Stimulated activated naive CD4-positive, alpha-beta T cell treated with Interleukin-2 at 50 U/mL for 16 hours (primary cell): ENCODE measurements at regions not wholly inside any gene's neighbourhood (a gene's known extent, or its start where the extent isn't known, plus 50 kb on each side); places are given as distances from the start of the nearest gene placed in this dataset.
"Not testable (repeated sequence)": the region's sequence is repeated elsewhere in the genome, so short reads cannot be mapped to it uniquely, and the experiment has no call there.

Experiments used
- DNase-seq: peaks from one replicate; lab custom pipeline; 2025; lab: John Stamatoyannopoulos, UW

DNA sequence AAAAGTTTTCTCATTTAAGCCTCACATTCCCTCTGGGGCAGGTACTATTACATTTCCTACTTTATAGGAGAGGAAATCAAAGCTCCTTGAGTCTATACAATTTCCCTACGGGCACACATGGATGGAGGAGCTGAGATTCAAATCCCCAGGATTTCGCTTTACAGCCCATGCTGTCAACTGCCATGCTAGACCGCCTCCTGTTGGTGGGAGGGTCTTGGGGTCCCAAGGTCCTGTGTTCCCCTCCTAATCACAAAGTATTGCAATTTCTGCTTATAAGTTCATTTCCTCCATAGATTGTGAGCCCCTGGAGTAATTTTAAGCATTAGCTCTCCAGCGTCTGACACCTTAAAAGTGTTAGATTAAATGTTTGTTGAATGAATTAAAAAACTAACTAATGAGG is 95.9 kb upstream of the SMARCA2 start:
- no peak for DNase-seq

DNA sequence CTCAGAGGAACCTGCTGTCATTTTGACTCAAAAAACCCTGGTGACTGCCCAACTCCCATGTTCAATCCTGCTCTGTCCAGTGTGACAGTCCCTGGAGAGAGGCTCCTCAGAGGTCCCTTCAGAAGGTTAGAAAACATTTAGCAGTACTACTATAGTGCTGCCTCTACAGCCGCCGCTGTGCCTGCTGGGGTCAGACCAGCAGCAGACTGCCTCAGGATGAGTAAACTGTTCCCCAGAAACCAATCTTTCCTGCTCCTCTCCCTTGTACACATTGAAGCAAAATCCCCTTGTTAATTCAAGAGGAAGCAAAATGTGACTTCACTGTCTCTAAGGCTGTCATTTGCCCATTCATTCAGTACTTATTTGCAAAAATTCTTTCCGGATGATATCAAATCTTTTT is 94.8 kb upstream of the SMARCA2 start:
- no peak for DNase-seq

DNA sequence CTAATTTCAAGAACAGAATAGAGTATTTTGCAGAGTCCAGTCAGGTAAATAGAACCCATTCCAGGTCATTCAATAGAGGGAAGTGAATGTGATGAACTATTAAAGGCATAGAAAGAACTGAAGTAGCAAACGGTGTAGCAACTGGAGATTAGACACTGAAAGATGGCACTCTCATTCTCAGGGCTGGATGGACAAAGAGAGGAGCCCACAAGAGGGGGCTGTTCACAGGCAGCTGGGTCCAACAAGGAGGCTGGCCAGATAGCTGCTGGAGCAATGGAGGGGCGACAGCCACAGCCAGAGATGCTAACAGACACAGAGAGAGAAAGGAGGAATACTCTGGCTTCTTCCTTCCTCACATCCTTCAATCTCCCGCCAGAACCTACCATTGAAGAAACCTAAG is 93.1 kb upstream of the SMARCA2 start:
- DNase-seq: no peak

DNA sequence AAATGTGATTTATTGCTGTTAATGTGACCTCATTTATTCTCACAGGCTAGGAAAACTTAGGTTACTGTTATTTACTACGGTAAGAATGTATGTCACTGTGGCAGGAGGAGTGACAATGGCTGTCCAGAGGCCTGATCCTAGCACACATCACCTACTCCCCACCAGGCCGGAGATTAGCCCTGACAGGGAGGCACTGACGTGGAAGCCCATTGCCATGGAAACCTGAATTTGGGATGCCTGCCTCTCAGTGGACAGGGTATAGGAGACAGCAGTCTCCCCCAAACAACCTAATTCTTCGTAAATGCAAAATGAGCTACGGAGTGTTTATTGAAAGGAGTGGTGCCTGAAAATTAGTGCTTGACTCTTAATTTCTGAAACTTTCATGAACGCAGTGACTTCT is 87.6 kb upstream of the SMARCA2 start:
- no peak for DNase-seq

DNA sequence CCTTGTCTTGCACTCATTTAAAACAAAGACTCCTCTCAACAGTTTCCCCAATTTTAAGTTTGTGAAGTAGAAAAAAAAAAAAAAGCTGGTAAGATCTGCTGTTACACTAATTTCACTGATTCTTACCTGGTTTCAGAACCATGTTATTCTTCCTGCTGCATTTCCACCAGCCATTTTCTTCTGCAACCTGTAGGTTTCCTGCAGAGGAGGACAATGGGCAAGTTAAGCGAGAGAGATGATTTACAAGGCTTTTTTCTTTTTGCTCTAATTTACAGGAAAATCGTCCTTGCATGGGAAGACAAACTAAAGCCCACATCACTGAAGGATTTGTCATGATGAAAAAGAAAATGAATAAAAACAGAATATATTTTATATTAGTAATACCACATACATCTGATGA is 86.0 kb upstream of the SMARCA2 start:
- DNase-seq: no peak

DNA sequence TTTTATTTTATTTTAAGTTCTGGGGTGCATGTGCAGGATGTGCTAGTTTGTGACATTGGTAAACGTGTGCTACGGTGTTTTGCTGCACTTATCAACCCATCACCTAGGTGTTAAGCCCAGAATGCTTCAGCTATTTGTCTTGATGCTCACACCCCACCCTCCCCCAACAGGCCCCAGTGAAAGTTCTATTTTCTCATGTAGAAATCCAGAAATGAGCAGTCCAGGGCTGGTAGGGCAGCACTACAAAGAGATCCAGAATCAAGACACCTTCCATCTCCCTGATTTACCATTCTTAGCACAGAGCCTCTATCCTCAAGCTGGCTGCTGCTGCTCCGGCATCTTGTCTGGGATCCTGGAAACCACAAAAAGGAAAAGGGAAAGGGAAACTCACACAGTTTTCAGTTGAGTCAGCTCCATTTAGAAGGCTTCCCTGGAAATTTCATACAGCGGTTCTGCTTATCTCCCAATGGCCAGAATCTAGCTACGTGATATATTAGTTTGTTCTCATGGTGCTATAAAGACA is 85.4 kb upstream of the SMARCA2 start:
- no peak for DNase-seq

DNA sequence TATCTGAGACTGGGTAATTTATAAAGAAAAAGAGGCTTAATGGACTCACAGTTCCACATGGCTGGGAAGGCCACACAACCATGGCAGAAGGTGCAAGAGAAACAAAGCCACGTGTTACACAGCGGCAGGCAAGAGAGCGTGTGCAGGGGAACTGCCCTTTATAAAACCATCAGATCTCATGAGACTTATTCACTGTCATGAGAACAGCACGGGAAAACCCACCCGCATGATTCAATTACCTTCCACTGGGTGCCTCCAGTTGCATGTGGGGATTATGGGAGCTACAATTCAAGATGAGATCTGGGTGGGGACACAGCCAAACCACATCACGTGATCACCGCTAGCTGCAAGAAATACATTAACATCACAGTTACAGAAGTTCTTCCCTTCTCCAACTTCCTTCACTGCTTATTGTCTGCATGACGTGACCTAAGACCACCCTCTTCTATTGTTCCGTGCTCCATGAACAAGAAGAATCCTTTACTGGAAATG is 84.9 kb upstream of the SMARCA2 start:
- DNase-seq: not testable (repeated sequence)

DNA sequence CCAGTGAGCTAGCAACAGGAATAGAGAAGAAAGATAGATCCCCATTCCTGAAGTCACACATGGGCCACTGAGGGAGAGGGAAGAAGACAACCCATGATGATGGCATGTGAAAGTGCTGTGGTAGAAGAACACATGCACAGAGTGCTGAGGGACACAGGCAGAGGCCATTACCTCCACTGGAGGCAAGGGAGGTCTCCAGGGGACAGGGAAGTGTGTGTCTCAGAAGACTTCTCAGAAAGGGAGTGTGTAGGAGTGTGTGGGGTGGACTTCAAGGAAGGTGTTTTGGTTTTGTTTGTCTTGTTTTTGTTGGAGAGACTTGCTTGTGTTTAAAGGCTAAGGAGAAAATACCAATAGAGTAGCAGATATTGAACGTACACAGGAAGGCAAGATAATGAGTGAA is 77.0 kb upstream of the SMARCA2 start:
- no peak for DNase-seq

DNA sequence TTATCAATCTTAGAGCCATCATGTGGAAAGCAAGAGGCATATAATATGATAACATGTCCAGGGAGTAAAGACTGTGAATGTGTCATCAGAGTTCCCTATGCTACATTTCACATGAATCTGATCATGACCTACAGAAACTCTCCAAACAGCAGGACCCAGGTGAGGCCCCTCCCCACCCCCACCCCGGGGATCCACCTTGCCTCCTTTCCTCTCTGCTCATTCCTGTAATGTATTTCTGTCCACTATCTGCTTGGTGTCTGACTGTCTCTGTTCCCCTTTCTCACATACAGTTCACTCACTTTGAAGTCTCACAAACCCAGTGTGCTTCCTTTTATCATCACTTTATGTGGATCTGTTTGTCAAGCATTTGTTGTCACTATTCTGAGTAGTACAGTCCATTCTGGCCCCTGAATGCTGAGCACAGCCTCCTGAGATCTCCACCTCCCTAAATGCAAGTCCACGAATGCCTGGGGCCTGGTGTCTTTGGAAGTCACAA is 76.4 kb upstream of the SMARCA2 start:
- DNase-seq: no peak

DNA sequence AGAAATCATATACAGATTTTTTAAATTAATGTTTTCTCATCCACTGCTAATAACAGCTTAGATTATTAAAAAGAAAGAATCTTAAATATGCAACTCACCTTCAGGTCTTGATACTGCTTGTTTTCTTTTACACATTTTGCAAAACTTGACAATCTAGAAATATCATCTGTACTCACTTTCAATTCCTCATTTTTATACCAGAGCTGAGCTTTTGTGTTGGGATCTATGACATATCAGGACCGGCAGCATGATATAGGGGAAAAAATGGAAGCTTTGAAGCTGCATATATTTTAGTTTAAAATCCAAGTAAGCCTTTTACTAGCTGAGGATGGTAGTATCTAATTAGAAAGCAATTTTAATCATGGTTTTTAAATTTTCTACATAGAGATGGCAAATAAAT is 75.7 kb upstream of the SMARCA2 start:
- no peak for DNase-seq

DNA sequence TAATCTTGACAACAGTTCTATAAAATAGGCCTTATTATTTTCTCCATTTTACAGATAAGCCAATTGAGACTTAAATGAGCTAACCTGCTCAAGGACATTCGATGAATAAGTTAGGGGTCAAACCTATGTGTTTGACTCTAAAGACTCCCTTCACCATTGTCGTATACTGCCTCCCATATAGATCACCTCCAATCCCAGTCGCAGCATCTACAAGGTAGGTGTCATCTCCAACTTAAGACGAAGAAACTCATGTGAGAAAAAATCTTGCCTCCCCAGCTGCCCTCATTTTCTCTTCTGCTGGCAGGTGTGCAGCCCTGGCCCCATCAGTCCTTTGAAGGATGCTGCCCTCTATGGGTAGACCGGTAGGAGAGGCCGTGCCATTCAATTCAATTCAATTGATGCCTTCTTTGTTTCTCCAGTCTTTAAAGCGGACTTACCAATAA is 75.2 kb upstream of the SMARCA2 start:
- peak; percentile 20 for DNase-seq

DNA sequence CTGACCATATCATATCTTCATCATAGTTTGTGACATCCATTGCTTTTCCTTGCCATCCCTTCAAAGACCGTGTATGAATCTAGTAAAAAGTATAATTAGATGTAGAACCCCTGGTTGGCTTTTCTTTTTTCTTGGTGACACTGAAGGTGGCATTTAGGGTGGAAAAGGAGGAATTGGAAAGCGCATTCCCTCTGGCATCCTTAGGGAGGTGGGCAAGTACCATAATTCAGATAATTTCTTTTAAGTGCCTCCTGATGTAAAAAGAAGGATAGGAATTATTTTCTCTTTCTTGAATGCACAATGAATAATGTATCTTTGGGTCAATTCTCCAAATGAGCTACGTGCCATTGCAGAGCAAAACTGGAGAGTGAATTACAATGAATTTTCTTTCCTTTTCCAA is 73.2 kb upstream of the SMARCA2 start:
- no peak for DNase-seq

DNA sequence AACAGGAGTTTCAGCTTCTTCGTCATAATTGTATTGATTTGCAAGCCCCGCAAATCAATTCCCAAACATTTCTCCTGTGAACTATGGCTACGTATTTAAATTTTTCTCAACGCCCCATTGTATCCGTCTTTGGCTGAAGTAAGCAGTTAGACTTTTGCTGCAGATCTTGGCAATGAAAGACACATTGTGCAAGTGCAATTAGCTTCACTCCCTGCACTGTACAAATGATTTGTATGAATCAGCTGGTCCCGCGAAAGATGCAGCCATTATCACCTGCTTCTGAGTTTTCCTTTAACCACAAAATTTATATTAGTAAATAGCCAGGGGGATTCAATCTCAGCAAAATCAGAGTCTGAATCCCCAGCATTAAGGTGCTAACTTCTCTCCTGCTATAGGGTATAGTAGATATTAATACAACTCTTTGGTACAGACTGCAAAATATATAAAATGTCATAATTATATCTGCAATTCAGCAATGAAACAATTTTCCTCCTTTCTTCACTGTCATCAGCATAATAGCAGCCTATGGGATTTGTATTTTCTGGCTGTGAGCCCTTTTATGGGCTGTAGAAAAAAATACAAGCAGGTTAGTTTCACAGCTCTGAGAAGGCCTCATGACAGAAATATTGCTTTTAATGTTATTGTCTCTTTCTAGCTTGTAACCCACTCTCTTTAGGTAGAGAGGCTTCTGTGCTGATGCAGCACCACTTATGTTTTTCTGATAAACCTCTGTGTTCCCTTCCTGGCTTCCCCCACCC is 68.4 kb upstream of the SMARCA2 start:
- DNase-seq: no peak

DNA sequence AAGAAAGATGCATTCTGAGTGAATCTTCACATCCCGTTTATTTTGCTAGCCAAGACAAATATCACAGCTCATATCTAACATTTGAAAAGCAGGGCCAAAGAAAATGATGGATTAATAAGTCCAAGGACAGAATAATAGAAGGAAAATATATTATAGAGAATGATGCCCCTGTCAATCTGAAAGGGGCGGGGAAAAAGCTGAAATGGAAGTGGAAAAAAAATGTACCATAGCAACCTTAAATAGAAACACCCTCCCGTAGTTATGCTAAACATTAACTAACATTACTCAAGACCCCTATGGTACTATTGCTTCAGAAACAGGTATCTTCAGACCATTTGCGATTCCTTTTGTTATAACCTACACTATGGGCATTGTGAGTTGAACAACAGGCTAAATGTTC is 67.7 kb upstream of the SMARCA2 start:
- DNase-seq: no peak

DNA sequence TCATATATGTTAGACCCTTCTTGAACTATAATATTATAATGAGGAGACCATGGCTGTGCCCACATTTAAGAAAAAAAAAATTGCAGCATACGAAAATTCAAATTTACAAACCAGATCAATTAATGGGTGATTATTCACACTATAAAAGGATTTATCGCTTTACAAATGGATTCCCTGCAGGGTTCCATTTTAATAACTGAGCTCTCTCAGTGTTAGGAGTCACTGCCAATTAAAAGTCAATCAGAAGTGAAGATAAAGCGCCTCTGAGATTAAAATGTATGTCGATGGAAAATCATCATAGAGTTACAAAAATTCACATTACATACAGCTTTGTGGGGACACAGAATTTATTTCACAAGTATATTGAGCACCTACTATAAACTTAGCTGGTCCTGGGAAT is 66.6 kb upstream of the SMARCA2 start:
- no peak for DNase-seq

DNA sequence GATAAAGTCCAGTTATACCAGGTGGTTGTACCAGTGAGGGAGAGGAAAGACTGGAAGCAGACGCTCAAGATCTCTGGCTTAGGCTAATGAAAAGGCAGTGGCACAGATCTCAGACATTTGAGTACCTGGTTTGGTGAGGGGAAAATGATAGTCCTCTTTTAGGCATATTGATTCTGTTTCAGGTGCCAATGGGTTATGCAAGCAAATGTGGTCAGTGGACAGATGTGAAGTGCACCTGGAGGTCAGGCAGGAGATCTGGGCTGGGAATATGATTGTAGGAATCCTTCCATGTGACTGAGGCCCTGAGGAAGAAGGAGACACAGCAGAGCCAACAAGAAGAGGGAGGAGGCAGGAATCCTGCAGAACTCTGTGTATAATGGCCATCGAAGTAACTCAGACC is 63.7 kb upstream of the SMARCA2 start:
- DNase-seq: no peak

DNA sequence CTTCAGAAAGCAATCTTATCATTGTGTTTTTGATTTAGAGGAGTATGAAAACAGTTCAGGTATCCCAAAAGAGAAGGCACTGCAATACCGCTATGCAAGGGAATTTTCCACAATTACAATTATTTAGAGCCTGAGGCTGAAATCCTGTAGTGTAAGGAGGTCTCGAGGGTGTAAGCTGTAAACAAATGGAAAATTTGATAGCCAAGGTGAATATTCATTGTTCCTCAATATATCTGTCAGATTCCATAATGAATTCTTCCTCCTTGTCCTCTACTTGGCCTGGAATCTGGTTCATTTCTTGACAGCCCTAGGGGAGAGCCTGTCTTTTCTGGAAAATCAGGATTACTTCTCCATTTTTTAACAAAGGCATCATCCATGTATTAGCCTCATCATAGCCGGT is 63.1 kb upstream of the SMARCA2 start:
- no peak for DNase-seq

DNA sequence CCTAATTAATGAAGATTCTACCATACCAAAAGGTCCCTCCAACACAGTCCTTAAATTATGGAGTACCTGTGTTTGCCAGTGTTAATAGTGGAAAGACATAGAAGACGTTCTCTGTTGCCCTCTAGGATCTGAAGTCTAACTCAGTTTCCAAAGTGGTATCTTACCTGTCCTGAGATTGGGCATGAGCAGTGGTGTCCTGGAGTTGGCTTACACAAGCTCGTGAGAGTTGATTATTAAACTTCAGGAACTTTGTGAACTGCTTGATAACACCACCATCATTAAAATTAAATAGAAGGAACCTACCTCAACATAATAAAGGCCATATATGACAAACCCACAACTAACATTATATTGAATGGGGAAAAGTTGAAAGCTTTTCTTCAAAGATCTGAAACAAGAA is 60.9 kb upstream of the SMARCA2 start:
- no peak for DNase-seq

DNA sequence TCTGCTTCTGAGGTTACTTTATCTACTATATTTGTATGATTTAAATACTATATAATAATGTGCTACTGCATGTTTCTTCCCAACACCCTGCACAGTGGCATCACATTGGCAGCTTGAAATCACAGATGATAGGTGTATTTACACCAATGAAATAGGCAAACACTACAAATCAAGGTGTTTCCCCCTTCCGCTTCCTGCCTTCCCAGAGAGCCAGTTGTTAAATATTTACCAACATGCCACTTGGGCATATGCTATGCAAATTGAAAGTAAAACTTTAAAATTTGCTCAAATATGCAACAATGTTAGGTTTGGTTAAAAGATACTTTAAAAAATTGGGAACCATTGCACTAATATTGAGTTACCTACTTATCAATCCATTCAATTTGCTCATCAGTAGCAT is 58.2 kb upstream of the SMARCA2 start:
- DNase-seq: no peak

DNA sequence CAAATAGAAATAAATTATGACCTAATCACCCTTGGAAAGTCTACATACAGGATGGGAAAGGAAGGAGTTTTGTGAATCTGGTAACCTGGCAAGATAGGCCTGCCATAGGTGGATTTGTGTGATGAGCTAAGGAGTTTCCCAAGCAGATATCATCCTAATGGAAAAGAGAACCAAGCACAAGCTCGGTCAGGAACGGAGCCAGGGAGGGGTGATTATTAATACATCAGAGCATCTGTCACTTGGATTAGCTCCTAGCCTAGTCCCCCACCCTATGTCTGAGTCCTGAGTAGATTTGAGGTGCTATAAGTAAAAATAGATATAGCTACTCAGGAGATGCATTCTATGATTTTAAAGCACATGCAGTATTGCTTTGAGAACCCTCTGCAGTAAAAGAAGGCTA is 57.3 kb upstream of the SMARCA2 start:
- DNase-seq: no peak

DNA sequence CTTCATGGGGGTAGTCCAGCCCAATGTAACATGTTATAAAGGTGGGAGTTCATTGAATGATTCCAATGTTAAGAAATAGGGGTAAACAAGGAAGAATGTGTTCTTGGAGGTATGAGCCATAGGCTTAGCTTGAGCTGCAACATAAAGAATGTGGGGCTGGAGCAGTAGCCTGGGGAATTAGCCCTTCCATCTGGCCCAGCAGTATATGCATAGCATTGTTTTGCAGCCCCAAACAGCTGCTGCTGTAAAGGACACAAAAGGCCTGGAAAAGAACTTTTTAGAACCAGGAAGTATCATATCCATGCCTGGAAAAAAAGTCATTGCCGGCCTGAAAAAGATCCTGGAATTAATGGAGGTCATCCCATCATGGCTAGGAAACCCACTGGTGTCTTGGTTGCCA is 55.8 kb upstream of the SMARCA2 start:
- DNase-seq: no peak

DNA sequence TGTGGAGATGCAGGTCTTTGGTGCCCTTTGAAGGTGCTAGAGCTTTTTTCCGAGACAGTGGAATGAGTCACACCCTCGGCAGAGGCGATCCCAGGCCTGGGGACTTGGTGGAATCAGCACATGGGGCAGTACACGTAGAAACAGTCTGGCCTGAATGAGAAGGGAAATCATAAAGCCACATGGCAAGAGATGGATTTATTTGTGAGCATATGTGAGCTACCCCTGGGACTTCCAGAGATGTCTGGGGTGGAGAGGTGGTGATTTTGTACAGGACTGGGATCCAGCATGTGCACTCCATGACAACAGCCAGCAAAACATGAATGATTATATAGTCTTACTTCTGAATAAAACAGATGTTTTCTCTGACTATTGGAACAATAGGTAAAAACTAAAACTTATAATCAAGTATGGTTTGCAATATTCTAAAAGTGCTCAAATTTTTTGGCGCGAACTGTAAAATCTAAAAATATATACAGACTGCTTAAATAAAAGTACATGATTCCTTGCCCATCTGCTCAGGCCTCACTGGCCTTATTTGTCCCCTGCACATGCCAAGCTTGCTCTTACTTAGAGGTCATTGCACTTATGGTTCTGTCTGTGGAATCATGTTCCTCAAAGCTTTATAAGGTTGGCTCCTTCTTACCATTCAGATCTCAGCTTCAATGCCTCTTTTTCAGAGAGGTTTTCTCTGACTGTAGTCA is 54.7 kb upstream of the SMARCA2 start:
- DNase-seq: no peak

DNA sequence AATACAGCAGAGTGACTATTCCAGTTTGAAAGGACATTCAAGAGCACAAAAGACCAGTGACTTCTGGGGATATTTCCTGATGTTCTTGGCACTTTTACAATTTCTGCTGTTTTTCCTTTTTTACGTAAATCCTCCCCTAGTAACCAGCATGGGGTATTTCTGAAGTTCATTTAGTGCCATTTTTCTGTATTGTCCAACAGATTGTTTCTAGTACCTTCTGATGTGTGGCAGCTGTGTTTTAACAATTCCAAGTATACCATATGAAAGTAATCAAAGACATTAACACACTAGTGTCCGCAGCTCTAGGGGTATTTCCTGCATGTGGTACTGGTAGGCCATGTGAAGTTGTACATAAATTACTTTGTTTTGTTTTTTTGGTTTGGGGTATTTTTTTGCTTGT is 53.0 kb upstream of the SMARCA2 start:
- DNase-seq: no peak
